ENCODE measurements at regions not wholly inside any gene's neighbourhood (a gene's known extent, or its start where the extent isn't known, plus 50 kb on each side); places are given as distances from the start of the nearest gene placed in this dataset.

DNA sequence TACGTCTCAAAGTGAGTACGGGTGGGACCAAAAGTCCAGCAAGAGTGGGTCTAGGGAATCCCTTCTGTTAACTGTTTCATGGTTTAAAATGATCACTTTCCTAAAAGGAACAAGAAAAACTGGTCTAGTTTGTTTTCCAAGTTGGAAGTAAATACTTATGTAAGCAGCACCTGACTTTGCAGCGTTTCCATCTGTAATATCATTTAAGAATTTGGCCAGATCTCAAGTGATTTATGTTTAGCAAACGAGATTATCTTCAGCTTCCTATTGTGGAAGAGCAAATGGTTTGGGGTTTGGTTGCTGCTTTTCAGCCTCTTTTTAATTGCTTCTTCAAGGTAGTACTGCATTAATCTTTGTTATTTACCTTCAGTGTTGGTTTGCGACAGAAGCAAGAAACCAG lies 50.4 kb downstream of the FHIP1A start:
- no peaks in the 10 kb centered on the region for H3K36me3 ChIP-seq (ENCODE audit: control insufficient read depth in 2 of 2, insufficient read depth in 2 of 2, low read length in 2 of 2)
- no peak overlapping the region for H3K9ac ChIP-seq (ENCODE audit: low read depth in 1 of 2, low read length in 2 of 2)
- no peaks in the 10 kb centered on the region for H3K27me3 ChIP-seq (ENCODE audit: control insufficient read depth in 2 of 2, insufficient read depth in 2 of 2, low read length in 2 of 2)
- H3K27ac ChIP-seq (ENCODE audit: low read depth in 2 of 2, low read length in 2 of 2): no peak overlapping the region
- no peaks in the 10 kb centered on the region for H3K9me3 ChIP-seq (ENCODE audit: control insufficient read depth in 2 of 2, low read length in 2 of 2)
- H3K4me1 ChIP-seq (ENCODE audit: control insufficient read depth in 2 of 2, insufficient read depth in 2 of 2, low read length in 2 of 2): peaks cover 0 to 6% of the 10 kb centered on the region in 2 donors
- no peak overlapping the region for H3K4me3 ChIP-seq (ENCODE audit: low read length in 2 of 2)

GRCh38 chr4:151460434-151460833 lies 51.5 kb downstream of the FHIP1A start:
- peaks cover 0 to 4% of the 10 kb centered on the region in 2 donors for H3K4me1 ChIP-seq (ENCODE audit: control insufficient read depth in 2 of 2, insufficient read depth in 2 of 2, low read length in 2 of 2)
- H3K27me3 ChIP-seq (ENCODE audit: control insufficient read depth in 2 of 2, insufficient read depth in 2 of 2, low read length in 2 of 2): no peaks in the 10 kb centered on the region
- H3K36me3 ChIP-seq (ENCODE audit: control insufficient read depth in 2 of 2, insufficient read depth in 2 of 2, low read length in 2 of 2): no peaks in the 10 kb centered on the region
- H3K9ac ChIP-seq (ENCODE audit: low read depth in 1 of 2, low read length in 2 of 2): no peak overlapping the region
- no peak overlapping the region for H3K4me3 ChIP-seq (ENCODE audit: low read length in 2 of 2)
- no peaks in the 10 kb centered on the region for H3K9me3 ChIP-seq (ENCODE audit: control insufficient read depth in 2 of 2, low read length in 2 of 2)
- no peak overlapping the region for H3K27ac ChIP-seq (ENCODE audit: low read depth in 2 of 2, low read length in 2 of 2)

DNA sequence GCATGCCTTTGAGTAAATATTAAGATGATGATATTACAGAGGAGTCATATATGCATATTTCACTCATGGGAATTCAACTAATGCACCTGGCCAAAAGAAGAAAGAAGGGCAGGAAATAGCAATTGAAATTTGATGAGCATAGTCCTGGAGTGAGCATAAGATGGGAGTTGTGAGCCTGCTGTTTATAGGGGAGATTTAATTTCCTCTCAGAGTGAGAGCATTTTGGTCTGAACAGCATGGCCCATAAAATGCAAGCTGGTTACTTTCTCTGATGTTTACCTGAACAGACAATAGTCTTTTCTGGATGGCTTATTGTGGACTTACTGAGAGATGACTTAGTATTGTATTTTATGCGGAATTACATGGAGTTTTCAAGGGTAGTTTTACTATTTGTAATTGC lies 53.6 kb downstream of the FHIP1A start:
- Histone ChIP-seq H3K27ac (ENCODE audit: low read depth in 2 of 2, low read length in 2 of 2) (no peak overlapping the region), H3K36me3 (ENCODE audit: control insufficient read depth in 2 of 2, insufficient read depth in 2 of 2, low read length in 2 of 2) (no peaks in the 10 kb centered on the region), H3K27me3 (ENCODE audit: control insufficient read depth in 2 of 2, insufficient read depth in 2 of 2, low read length in 2 of 2) (no peaks in the 10 kb centered on the region), H3K9ac (ENCODE audit: low read depth in 1 of 2, low read length in 2 of 2) (no peak overlapping the region), H3K4me3 (ENCODE audit: low read length in 2 of 2) (no peak overlapping the region), H3K9me3 (ENCODE audit: control insufficient read depth in 2 of 2, low read length in 2 of 2) (no peaks in the 10 kb centered on the region), H3K4me1 (ENCODE audit: control insufficient read depth in 2 of 2, insufficient read depth in 2 of 2, low read length in 2 of 2) (peaks cover 0 to 2% of the 10 kb centered on the region in 2 donors)

DNA sequence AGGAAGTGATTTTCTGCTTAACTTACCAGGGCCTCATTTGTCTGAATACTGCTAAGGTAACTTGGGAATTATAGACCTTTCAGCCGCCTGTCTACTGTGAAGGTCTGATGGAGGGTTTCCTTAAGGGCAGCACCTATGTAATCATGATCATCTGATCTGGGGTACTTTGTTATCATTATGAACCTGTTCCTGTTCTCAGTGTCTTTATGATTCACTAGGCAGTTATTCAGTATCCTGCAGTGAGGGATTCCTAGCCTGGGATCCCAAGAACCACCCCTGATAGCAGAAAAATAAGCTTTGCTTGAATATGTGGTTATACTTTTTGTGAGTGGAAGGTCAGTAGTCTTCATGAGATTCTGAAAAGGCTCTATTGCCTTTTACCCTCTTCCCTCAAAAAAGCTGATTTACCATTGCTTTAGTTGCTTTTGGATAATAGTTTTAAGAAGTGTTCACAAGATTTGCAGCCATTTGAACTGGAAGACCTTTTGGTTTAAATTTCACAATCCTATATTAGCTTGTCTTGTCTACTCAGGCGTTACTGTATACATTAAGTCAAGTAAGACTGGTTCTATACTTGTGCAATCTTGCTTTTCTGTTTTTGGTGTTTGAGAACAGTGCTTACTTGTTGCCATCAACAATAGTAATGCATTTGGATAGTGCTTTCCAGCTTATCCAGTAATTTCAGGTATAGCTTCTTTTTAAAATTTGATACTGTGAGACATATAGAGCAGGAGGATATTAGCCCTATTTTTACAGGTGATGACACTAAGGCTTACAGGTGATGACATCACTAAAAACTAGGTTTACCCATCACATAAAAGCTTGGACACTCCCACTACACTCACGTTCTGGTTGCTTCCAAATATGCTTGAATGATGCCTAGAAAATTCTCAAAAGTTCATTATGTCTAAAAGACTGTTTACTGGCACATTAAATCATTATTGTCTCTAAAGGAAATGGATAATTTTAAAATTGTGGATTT lies 60.0 kb downstream of the FHIP1A start:
- Histone ChIP-seq H3K9me3 (ENCODE audit: control insufficient read depth in 2 of 2, low read length in 2 of 2) (no peaks in the 10 kb centered on the region), H3K27ac (ENCODE audit: low read depth in 2 of 2, low read length in 2 of 2) (no peak overlapping the region), H3K4me1 (ENCODE audit: control insufficient read depth in 2 of 2, insufficient read depth in 2 of 2, low read length in 2 of 2) (no peaks in the 10 kb centered on the region), H3K36me3 (ENCODE audit: control insufficient read depth in 2 of 2, insufficient read depth in 2 of 2, low read length in 2 of 2) (no peaks in the 10 kb centered on the region), H3K27me3 (ENCODE audit: control insufficient read depth in 2 of 2, insufficient read depth in 2 of 2, low read length in 2 of 2) (no peaks in the 10 kb centered on the region), H3K9ac (ENCODE audit: low read depth in 1 of 2, low read length in 2 of 2) (no peak overlapping the region), H3K4me3 (ENCODE audit: low read length in 2 of 2) (no peak overlapping the region)

DNA sequence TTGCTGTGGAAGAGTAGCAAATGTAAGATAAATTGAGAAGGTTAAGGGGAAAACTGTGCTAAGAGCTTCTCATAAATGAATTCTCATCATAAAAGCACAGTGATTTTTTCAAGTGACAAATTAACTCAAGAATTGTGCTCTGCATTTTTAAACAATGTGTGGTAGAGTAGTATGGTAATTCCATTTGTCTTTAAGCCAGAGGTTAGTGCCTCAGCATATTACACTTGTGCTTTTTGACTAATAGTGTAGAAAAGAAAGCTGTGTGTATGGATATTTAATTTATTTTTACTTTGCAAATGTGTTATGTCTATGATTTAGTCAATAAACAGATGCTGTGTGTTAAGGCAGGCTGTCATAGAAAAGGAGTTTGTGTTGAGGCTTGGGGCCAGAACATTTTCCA lies 61.0 kb downstream of the FHIP1A start:
- Histone ChIP-seq H3K36me3 (ENCODE audit: control insufficient read depth in 2 of 2, insufficient read depth in 2 of 2, low read length in 2 of 2) (no peaks in the 10 kb centered on the region), H3K27me3 (ENCODE audit: control insufficient read depth in 2 of 2, insufficient read depth in 2 of 2, low read length in 2 of 2) (no peaks in the 10 kb centered on the region), H3K9me3 (ENCODE audit: control insufficient read depth in 2 of 2, low read length in 2 of 2) (no peaks in the 10 kb centered on the region), H3K4me1 (ENCODE audit: control insufficient read depth in 2 of 2, insufficient read depth in 2 of 2, low read length in 2 of 2) (no peaks in the 10 kb centered on the region), H3K27ac (ENCODE audit: low read depth in 2 of 2, low read length in 2 of 2) (no peak overlapping the region), H3K9ac (ENCODE audit: low read depth in 1 of 2, low read length in 2 of 2) (no peak overlapping the region), H3K4me3 (ENCODE audit: low read length in 2 of 2) (no peak overlapping the region)

GRCh38 chr4:151471728-151472127 lies 62.8 kb downstream of the FHIP1A start:
- H3K27ac ChIP-seq (ENCODE audit: low read depth in 2 of 2, low read length in 2 of 2): no peak overlapping the region
- no peak overlapping the region for H3K4me3 ChIP-seq (ENCODE audit: low read length in 2 of 2)
- H3K4me1 ChIP-seq (ENCODE audit: control insufficient read depth in 2 of 2, insufficient read depth in 2 of 2, low read length in 2 of 2): no peaks in the 10 kb centered on the region
- no peak overlapping the region for H3K9ac ChIP-seq (ENCODE audit: low read depth in 1 of 2, low read length in 2 of 2)
- H3K9me3 ChIP-seq (ENCODE audit: control insufficient read depth in 2 of 2, low read length in 2 of 2): no peaks in the 10 kb centered on the region
- no peaks in the 10 kb centered on the region for H3K36me3 ChIP-seq (ENCODE audit: control insufficient read depth in 2 of 2, insufficient read depth in 2 of 2, low read length in 2 of 2)
- H3K27me3 ChIP-seq (ENCODE audit: control insufficient read depth in 2 of 2, insufficient read depth in 2 of 2, low read length in 2 of 2): no peaks in the 10 kb centered on the region

DNA sequence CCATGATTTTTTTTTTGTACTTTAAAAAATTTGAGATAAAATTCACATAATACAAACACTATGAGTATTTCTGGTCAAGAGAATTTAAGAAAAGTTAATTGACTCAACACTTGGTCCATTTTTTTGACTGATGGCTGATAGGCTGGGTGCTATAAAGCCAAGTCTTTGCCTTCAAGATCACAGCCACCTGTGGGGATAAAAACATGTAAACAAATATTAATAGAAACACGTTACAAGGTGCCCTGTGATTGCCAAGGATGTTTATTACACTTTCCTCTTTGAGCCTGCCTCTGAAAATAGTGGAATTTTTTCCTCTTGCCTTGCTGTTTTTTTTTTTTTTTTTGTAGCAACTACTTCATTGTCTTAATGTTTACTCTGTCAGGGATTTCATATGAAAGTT lies 63.3 kb downstream of the FHIP1A start:
- Histone ChIP-seq H3K27me3 (ENCODE audit: control insufficient read depth in 2 of 2, insufficient read depth in 2 of 2, low read length in 2 of 2) (no peaks in the 10 kb centered on the region), H3K4me1 (ENCODE audit: control insufficient read depth in 2 of 2, insufficient read depth in 2 of 2, low read length in 2 of 2) (no peaks in the 10 kb centered on the region), H3K36me3 (ENCODE audit: control insufficient read depth in 2 of 2, insufficient read depth in 2 of 2, low read length in 2 of 2) (no peaks in the 10 kb centered on the region), H3K9ac (ENCODE audit: low read depth in 1 of 2, low read length in 2 of 2) (no peak overlapping the region), H3K9me3 (ENCODE audit: control insufficient read depth in 2 of 2, low read length in 2 of 2) (no peaks in the 10 kb centered on the region), H3K4me3 (ENCODE audit: low read length in 2 of 2) (no peak overlapping the region), H3K27ac (ENCODE audit: low read depth in 2 of 2, low read length in 2 of 2) (no peak overlapping the region)

DNA sequence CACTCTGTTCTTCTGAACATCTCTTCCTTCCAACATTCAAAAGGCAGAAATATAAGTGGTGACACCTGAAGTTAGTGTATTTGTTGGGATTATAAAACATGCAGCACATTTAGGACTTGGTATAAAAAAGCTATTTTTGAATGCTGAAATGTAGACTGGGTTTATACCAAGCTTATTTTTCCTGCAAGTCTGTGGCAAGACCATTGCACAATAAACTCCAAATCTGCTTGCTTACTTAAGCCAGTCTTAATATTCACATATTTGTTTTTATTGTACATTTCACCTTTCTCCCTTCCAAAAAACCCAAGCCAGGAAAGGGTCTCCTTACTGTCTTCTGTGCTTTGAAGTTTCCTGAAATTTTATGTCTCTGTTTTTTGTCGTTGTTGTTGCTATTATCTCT lies 63.7 kb downstream of the FHIP1A start:
- Histone ChIP-seq H3K9ac (ENCODE audit: low read depth in 1 of 2, low read length in 2 of 2) (no peak overlapping the region), H3K4me3 (ENCODE audit: low read length in 2 of 2) (no peak overlapping the region), H3K4me1 (ENCODE audit: control insufficient read depth in 2 of 2, insufficient read depth in 2 of 2, low read length in 2 of 2) (no peaks in the 10 kb centered on the region), H3K36me3 (ENCODE audit: control insufficient read depth in 2 of 2, insufficient read depth in 2 of 2, low read length in 2 of 2) (no peaks in the 10 kb centered on the region), H3K9me3 (ENCODE audit: control insufficient read depth in 2 of 2, low read length in 2 of 2) (no peaks in the 10 kb centered on the region), H3K27me3 (ENCODE audit: control insufficient read depth in 2 of 2, insufficient read depth in 2 of 2, low read length in 2 of 2) (no peaks in the 10 kb centered on the region), H3K27ac (ENCODE audit: low read depth in 2 of 2, low read length in 2 of 2) (no peak overlapping the region)

GRCh38 chr4:151473521-151474097 lies 64.6 kb downstream of the FHIP1A start:
- no peaks in the 10 kb centered on the region for H3K36me3 ChIP-seq (ENCODE audit: control insufficient read depth in 2 of 2, insufficient read depth in 2 of 2, low read length in 2 of 2)
- no peak overlapping the region for H3K4me3 ChIP-seq (ENCODE audit: low read length in 2 of 2)
- H3K9ac ChIP-seq (ENCODE audit: low read depth in 1 of 2, low read length in 2 of 2): no peak overlapping the region
- H3K9me3 ChIP-seq (ENCODE audit: control insufficient read depth in 2 of 2, low read length in 2 of 2): no peaks in the 10 kb centered on the region
- no peaks in the 10 kb centered on the region for H3K27me3 ChIP-seq (ENCODE audit: control insufficient read depth in 2 of 2, insufficient read depth in 2 of 2, low read length in 2 of 2)
- no peak overlapping the region for H3K27ac ChIP-seq (ENCODE audit: low read depth in 2 of 2, low read length in 2 of 2)
- H3K4me1 ChIP-seq (ENCODE audit: control insufficient read depth in 2 of 2, insufficient read depth in 2 of 2, low read length in 2 of 2): no peaks in the 10 kb centered on the region

DNA sequence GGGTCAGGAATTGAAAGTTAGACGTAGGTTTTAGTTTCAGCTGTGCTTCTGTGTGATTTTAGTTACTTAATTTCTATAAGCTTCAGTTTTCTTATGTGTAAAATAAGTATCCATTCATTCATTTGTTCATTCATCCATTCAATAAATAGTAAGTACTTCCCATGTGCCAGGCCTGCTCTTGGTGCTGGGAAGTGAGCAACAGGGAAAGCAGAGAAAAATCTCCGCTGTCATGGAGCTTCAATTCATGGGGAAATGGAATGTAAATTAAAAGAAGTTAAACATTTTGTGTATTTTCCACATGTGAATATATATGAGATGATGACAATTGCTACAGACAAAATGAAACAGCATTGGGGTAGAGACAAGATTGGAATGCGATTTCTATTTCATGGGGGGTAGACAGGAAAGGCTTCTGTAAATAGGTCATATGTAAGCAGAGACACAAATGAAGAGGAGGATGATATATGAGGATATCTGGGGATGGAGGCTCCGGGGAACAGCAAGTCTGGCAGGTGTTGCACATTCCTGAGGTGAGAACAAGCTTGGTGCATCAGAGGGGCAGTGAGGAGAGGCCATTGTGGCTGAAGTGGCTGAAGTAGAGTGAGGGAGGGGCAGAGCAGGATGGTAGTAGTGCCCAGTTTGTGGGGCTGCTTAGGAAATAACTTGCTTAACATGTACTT lies 66.2 kb downstream of the FHIP1A start:
- no peaks in the 10 kb centered on the region for H3K4me1 ChIP-seq (ENCODE audit: control insufficient read depth in 2 of 2, insufficient read depth in 2 of 2, low read length in 2 of 2)
- no peak overlapping the region for H3K27ac ChIP-seq (ENCODE audit: low read depth in 2 of 2, low read length in 2 of 2)
- H3K27me3 ChIP-seq (ENCODE audit: control insufficient read depth in 2 of 2, insufficient read depth in 2 of 2, low read length in 2 of 2): no peaks in the 10 kb centered on the region
- H3K9me3 ChIP-seq (ENCODE audit: control insufficient read depth in 2 of 2, low read length in 2 of 2): no peaks in the 10 kb centered on the region
- no peak overlapping the region for H3K4me3 ChIP-seq (ENCODE audit: low read length in 2 of 2)
- no peaks in the 10 kb centered on the region for H3K36me3 ChIP-seq (ENCODE audit: control insufficient read depth in 2 of 2, insufficient read depth in 2 of 2, low read length in 2 of 2)
- no peak overlapping the region for H3K9ac ChIP-seq (ENCODE audit: low read depth in 1 of 2, low read length in 2 of 2)
